CD4-positive, CD25-positive, alpha-beta regulatory T cell (primary cell): ENCODE measurements at regions not wholly inside any gene's neighbourhood (a gene's known extent, or its start where the extent isn't known, plus 50 kb on each side); places are given as distances from the start of the nearest gene placed in this dataset.

Source experiments
- ATAC-seq, 2 donors: fragments of 150-1000 bp; cut with Tn5 transposase; one replicate each; pipeline ENCODE4 v1.10.0; 2021; ENCODE audit warnings: low read depth in 2 of 2, moderate number of reproducible peaks in 2 of 2, moderate library complexity in 1 of 2
- DNase-seq, 3 donors: peaks; one replicate each; pipeline versions ENCODE4 v3.0.0 to v3.0.0-alpha.2; 2012 to 2022; ENCODE audit warnings: mixed read lengths in 1 of 3
- H3K27ac ChIP-seq: one replicate; pipeline ENCODE4 v1.7.0; 2013; ENCODE audit warnings: mild to moderate bottlenecking, low read length; ENCODE audit not compliant: insufficient read depth, poor library complexity, severe bottlenecking
- H3K27me3 ChIP-seq: one replicate; pipeline ENCODE4 v1.7.0; 2013; ENCODE audit warnings: low read length; ENCODE audit not compliant: control insufficient read depth, insufficient read depth
- H3K36me3 ChIP-seq: one replicate; pipeline ENCODE4 v1.7.0; 2013; ENCODE audit warnings: mild to moderate bottlenecking, low read length, moderate library complexity; ENCODE audit not compliant: control insufficient read depth, insufficient read depth
- H3K4me1 ChIP-seq: 2 replicates; pipeline ENCODE4 v1.7.0; 2013; ENCODE audit warnings: mild to moderate bottlenecking, low read length; ENCODE audit not compliant: insufficient read depth, control insufficient read depth, poor library complexity, severe bottlenecking
- H3K4me3 ChIP-seq: one replicate; pipeline ENCODE4 v1.7.0; 2013; ENCODE audit warnings: low read depth, mild to moderate bottlenecking, low read length, moderate library complexity
- H3K9me3 ChIP-seq, 2 experiments: 1 replicate in 1 of 2; 2 replicates in 1 of 2; pipeline ENCODE4 v1.7.0; 2013; ENCODE audit warnings: low read length in 2 of 2, mild to moderate bottlenecking in 1 of 2, moderate library complexity in 1 of 2; ENCODE audit not compliant: control insufficient read depth in 2 of 2
- H3K27ac Mint-ChIP-seq, 3 donors: one replicate each; pipeline ENCODE4 v1.8.0; 2020 to 2022; ENCODE audit warnings: mild to moderate bottlenecking in 3 of 3, mixed read lengths in 3 of 3, moderate library complexity in 2 of 3
- H3K27me3 Mint-ChIP-seq: one replicate; pipeline ENCODE4 v1.8.0; 2022; ENCODE audit warnings: mild to moderate bottlenecking, mixed read lengths
- H3K36me3 Mint-ChIP-seq: one replicate; pipeline ENCODE4 v1.8.0; 2020; ENCODE audit warnings: mixed read lengths
- H3K4me1 Mint-ChIP-seq, 4 donors: one replicate each; pipeline ENCODE4 v1.8.0; 2020 to 2022; ENCODE audit warnings: mixed read lengths in 4 of 4, mild to moderate bottlenecking in 1 of 4
- H3K4me3 Mint-ChIP-seq, 4 donors: one replicate each; pipeline ENCODE4 v1.8.0; 2020 to 2022; ENCODE audit warnings: mild to moderate bottlenecking in 4 of 4, mixed read lengths in 4 of 4, moderate library complexity in 3 of 4
- H3K9me3 Mint-ChIP-seq, 7 donors: one replicate each; pipeline ENCODE4 v1.8.0; 2020 to 2022; ENCODE audit warnings: mixed read lengths in 7 of 7, mild to moderate bottlenecking in 3 of 7, moderate library complexity in 2 of 7

GRCh38 chr22:27045103-27045947 is 387.9 kb downstream of the MIAT start:
- Mint-ChIP-seq H3K27ac (no peak overlapping the region), H3K4me3 (no peak overlapping the region)

GRCh38 chr22:27046086-27046485 is 388.7 kb downstream of the MIAT start:
- no peak for DNase-seq
- peaks cover 0 to 4% (median 0%) of the 10 kb centered on the region in 7 donors for H3K9me3 Mint-ChIP-seq
- H3K4me3 Mint-ChIP-seq, result no peak overlapping the region
- no peak overlapping the region for H3K4me3 ChIP-seq
- no peaks in the 10 kb centered on the region for H3K9me3 ChIP-seq
- H3K4me1 ChIP-seq, result no peaks in the 10 kb centered on the region
- H3K36me3 Mint-ChIP-seq, result no peaks in the 10 kb centered on the region
- H3K4me1 Mint-ChIP-seq, result no peaks in the 10 kb centered on the region
- no peaks in the 10 kb centered on the region for H3K27me3 ChIP-seq
- no peak for ATAC-seq
- H3K27ac Mint-ChIP-seq, result no peak overlapping the region
- H3K27ac ChIP-seq, result no peak overlapping the region
- peaks cover 6% of the 10 kb centered on the region for H3K27me3 Mint-ChIP-seq
- H3K36me3 ChIP-seq, result no peaks in the 10 kb centered on the region

More at GRCh38 chr22:27045103-27045947, 387.9 kb downstream of the MIAT start:
- no peak overlapping the region for H3K27ac ChIP-seq
- no peaks in the 10 kb centered on the region for H3K9me3 ChIP-seq
- Mint-ChIP-seq H3K9me3 (peaks cover 0 to 3% (median 0%) of the 10 kb centered on the region in 7 donors), H3K36me3 (no peaks in the 10 kb centered on the region), H3K4me1 (no peaks in the 10 kb centered on the region), H3K27me3 (no peaks in the 10 kb centered on the region)
- H3K36me3 ChIP-seq, result no peaks in the 10 kb centered on the region
- H3K4me1 ChIP-seq, result no peaks in the 10 kb centered on the region
- no peak overlapping the region for H3K4me3 ChIP-seq
- DNase-seq, result no peak
- no peak for ATAC-seq
- H3K27me3 ChIP-seq, result no peaks in the 10 kb centered on the region

- Mint-ChIP-seq H3K27me3 (peaks cover 6% of the 10 kb centered on the region), H3K9me3 (peaks cover 0 to 4% (median 0%) of the 10 kb centered on the region in 7 donors), H3K4me3 (no peak overlapping the region), H3K36me3 (no peaks in the 10 kb centered on the region), H3K4me1 (no peaks in the 10 kb centered on the region), H3K27ac (no peak overlapping the region)
- Histone ChIP-seq H3K4me1 (no peaks in the 10 kb centered on the region), H3K27me3 (no peaks in the 10 kb centered on the region), H3K27ac (no peak overlapping the region), H3K4me3 (no peak overlapping the region), H3K36me3 (no peaks in the 10 kb centered on the region), H3K9me3 (no peaks in the 10 kb centered on the region)
- ATAC-seq (no peak), DNase-seq (no peak)
Observed at GRCh38 chr22:27046603-27047002, 389.2 kb downstream of the MIAT start.

GRCh38 chr22:27050771-27051170 is 393.4 kb downstream of the MIAT start:
- H3K36me3 ChIP-seq, result no peaks in the 10 kb centered on the region
- H3K4me3 ChIP-seq, result no peak overlapping the region
- Mint-ChIP-seq H3K4me1 (no peaks in the 10 kb centered on the region), H3K4me3 (no peak overlapping the region), H3K27ac (no peak overlapping the region), H3K36me3 (no peaks in the 10 kb centered on the region), H3K9me3 (peaks cover 0 to 2% (median 0%) of the 10 kb centered on the region in 7 donors), H3K27me3 (peaks cover 13% of the 10 kb centered on the region)
- no peaks in the 10 kb centered on the region for H3K4me1 ChIP-seq
- ATAC-seq (no peak), DNase-seq (no peak)
- no peaks in the 10 kb centered on the region for H3K9me3 ChIP-seq
- no peak overlapping the region for H3K27ac ChIP-seq
- H3K27me3 ChIP-seq, result no peaks in the 10 kb centered on the region

- Histone ChIP-seq H3K4me3 (no peak overlapping the region), H3K36me3 (no peaks in the 10 kb centered on the region), H3K27me3 (no peaks in the 10 kb centered on the region), H3K9me3 (no peaks in the 10 kb centered on the region), H3K4me1 (no peaks in the 10 kb centered on the region), H3K27ac (no peak overlapping the region)
- ATAC-seq (no peak), DNase-seq (no peak)
- Mint-ChIP-seq H3K4me3 (no peak overlapping the region), H3K4me1 (no peaks in the 10 kb centered on the region), H3K9me3 (peaks cover 0 to 2% (median 0%) of the 10 kb centered on the region in 7 donors), H3K36me3 (no peaks in the 10 kb centered on the region), H3K27ac (no peak overlapping the region), H3K27me3 (peaks cover 13% of the 10 kb centered on the region)
Observed at GRCh38 chr22:27051407-27051806, 394.0 kb downstream of the MIAT start.

GRCh38 chr22:27057717-27058116 is 400.3 kb downstream of the MIAT start:
- no peak for ATAC-seq
- Histone ChIP-seq H3K9me3 (no peaks in the 10 kb centered on the region), H3K4me3 (no peak overlapping the region), H3K4me1 (no peaks in the 10 kb centered on the region), H3K27me3 (peaks cover 4% of the 10 kb centered on the region), H3K36me3 (no peaks in the 10 kb centered on the region), H3K27ac (no peak overlapping the region)
- H3K27me3 Mint-ChIP-seq, result peaks cover 6% of the 10 kb centered on the region
- H3K4me3 Mint-ChIP-seq, result no peak overlapping the region
- H3K4me1 Mint-ChIP-seq, result no peaks in the 10 kb centered on the region
- DNase-seq, result no peak
- peaks cover 0 to 2% (median 0%) of the 10 kb centered on the region in 7 donors for H3K9me3 Mint-ChIP-seq
- H3K36me3 Mint-ChIP-seq, result no peaks in the 10 kb centered on the region
- no peak overlapping the region for H3K27ac Mint-ChIP-seq

GRCh38 chr22:27060190-27060589 is 402.8 kb downstream of the MIAT start:
- Mint-ChIP-seq H3K4me3 (no peak overlapping the region), H3K4me1 (peaks cover 0 to 3% (median 0%) of the 10 kb centered on the region in 4 donors), H3K9me3 (peaks cover 0 to 2% (median 0%) of the 10 kb centered on the region in 7 donors), H3K27ac (no peak overlapping the region), H3K27me3 (no peaks in the 10 kb centered on the region), H3K36me3 (no peaks in the 10 kb centered on the region)
- Histone ChIP-seq H3K27me3 (peaks cover 4% of the 10 kb centered on the region), H3K36me3 (no peaks in the 10 kb centered on the region), H3K4me3 (no peak overlapping the region), H3K27ac (no peak overlapping the region), H3K9me3 (no peaks in the 10 kb centered on the region), H3K4me1 (no peaks in the 10 kb centered on the region)
- DNase-seq, result no peak
- ATAC-seq, result no peak

GRCh38 chr22:27062910-27063309 is 405.5 kb downstream of the MIAT start:
- no peak for DNase-seq
- peaks cover 4% of the 10 kb centered on the region for H3K27me3 ChIP-seq
- no peaks in the 10 kb centered on the region for H3K36me3 ChIP-seq
- no peaks in the 10 kb centered on the region for H3K36me3 Mint-ChIP-seq
- H3K4me1 ChIP-seq, result no peaks in the 10 kb centered on the region
- H3K27me3 Mint-ChIP-seq, result no peaks in the 10 kb centered on the region
- no peaks in the 10 kb centered on the region for H3K9me3 ChIP-seq
- no peak overlapping the region for H3K4me3 ChIP-seq
- peaks cover 0 to 3% (median 0%) of the 10 kb centered on the region in 4 donors for H3K4me1 Mint-ChIP-seq
- no peak overlapping the region for H3K4me3 Mint-ChIP-seq
- no peak for ATAC-seq
- H3K27ac Mint-ChIP-seq, result no peak overlapping the region
- no peak overlapping the region for H3K27ac ChIP-seq
- H3K9me3 Mint-ChIP-seq, result peaks cover 0 to 2% (median 0%) of the 10 kb centered on the region in 7 donors
